ENCODE measurements at regions not wholly inside any gene's neighbourhood (a gene's known extent, or its start where the extent isn't known, plus 50 kb on each side); places are given as distances from the start of the nearest gene placed in this dataset.
A peak's percentile ranks its signal among the peaks of the same experiment; 100 is the strongest.

GRCh38 chr11:112398798-112399478 lies 138.3 kb upstream of the PLET1 start:
- DNase-seq (ENCODE audit: low spot score) (no peak), FAIRE-seq (no peak)

- FAIRE-seq = no peak
Observed at GRCh38 chr11:112400476-112401014, 139.9 kb upstream of the PLET1 start.

GRCh38 chr11:112401036-112401769 lies 140.5 kb upstream of the PLET1 start:
- FAIRE-seq (no peak), DNase-seq (ENCODE audit: low spot score) (no peak)

More at GRCh38 chr11:112400476-112401014, 139.9 kb upstream of the PLET1 start:
- DNase-seq (ENCODE audit: low spot score) = no peak

- no peak for FAIRE-seq
Observed at GRCh38 chr11:112403432-112403831, 142.8 kb upstream of the PLET1 start.

GRCh38 chr11:112404112-112404511 lies 143.5 kb upstream of the PLET1 start:
- DNase-seq (ENCODE audit: low spot score) = no peak
- no peak for FAIRE-seq

More at GRCh38 chr11:112403432-112403831, 142.8 kb upstream of the PLET1 start:
- no peak for DNase-seq (ENCODE audit: low spot score)

- no peak for DNase-seq (ENCODE audit: low spot score)
- FAIRE-seq = no peak
Observed at GRCh38 chr11:112408517-112408916, 147.9 kb upstream of the PLET1 start.

- DNase-seq (ENCODE audit: low spot score) = no peak
- FAIRE-seq = no peak
Observed at GRCh38 chr11:112410325-112410724, 149.7 kb upstream of the PLET1 start.

GRCh38 chr11:112412383-112412782 lies 151.7 kb upstream of the PLET1 start:
- DNase-seq (ENCODE audit: low spot score) (peak; percentile 32), FAIRE-seq (no peak)

- FAIRE-seq (no peak), DNase-seq (ENCODE audit: low spot score) (no peak)
Observed at GRCh38 chr11:112417339-112417738, 156.7 kb upstream of the PLET1 start.

- FAIRE-seq (no peak), DNase-seq (ENCODE audit: low spot score) (no peak)
Observed at GRCh38 chr11:112418438-112418837, 157.8 kb upstream of the PLET1 start.

- FAIRE-seq (peak; percentile 44), DNase-seq (ENCODE audit: low spot score) (no peak)
Observed at GRCh38 chr11:112421879-112422278, 161.2 kb upstream of the PLET1 start.

- DNase-seq (ENCODE audit: low spot score) = no peak
- no peak for FAIRE-seq
Observed at GRCh38 chr11:112425121-112425520, 164.5 kb upstream of the PLET1 start.

- DNase-seq (ENCODE audit: low spot score) (no peak), FAIRE-seq (no peak)
Observed at GRCh38 chr11:112437096-112437495, 176.4 kb upstream of the PLET1 start.

- DNase-seq (ENCODE audit: low spot score) (no peak), FAIRE-seq (no peak)
Observed at GRCh38 chr11:112439614-112440013, 179.0 kb upstream of the PLET1 start.

- DNase-seq (ENCODE audit: low spot score) = no peak
- no peak for FAIRE-seq
Observed at GRCh38 chr11:112440518-112440917, 179.9 kb upstream of the PLET1 start.

- FAIRE-seq = no peak
Observed at GRCh38 chr11:112448168-112448567, 187.5 kb upstream of the PLET1 start.

GRCh38 chr11:112448806-112449205 lies 188.1 kb upstream of the PLET1 start:
- DNase-seq (ENCODE audit: low spot score) (no peak), FAIRE-seq (no peak)

More at GRCh38 chr11:112448168-112448567, 187.5 kb upstream of the PLET1 start:
- DNase-seq (ENCODE audit: low spot score) = no peak

- FAIRE-seq = no peak
Observed at GRCh38 chr11:112451250-112451649, 190.6 kb upstream of the PLET1 start.

GRCh38 chr11:112453601-112454577 lies 193.2 kb upstream of the PLET1 start:
- FAIRE-seq (no peak), DNase-seq (ENCODE audit: low spot score) (no peak)

More at GRCh38 chr11:112451250-112451649, 190.6 kb upstream of the PLET1 start:
- no peak for DNase-seq (ENCODE audit: low spot score)

GRCh38 chr11:112454841-112455240 lies 194.2 kb upstream of the PLET1 start:
- DNase-seq (ENCODE audit: low spot score) (no peak), FAIRE-seq (no peak)

- no peak for DNase-seq (ENCODE audit: low spot score)
- no peak for FAIRE-seq
Observed at GRCh38 chr11:112455791-112456190, 195.1 kb upstream of the PLET1 start.
